H9 (cell line): ENCODE measurements at regions not wholly inside any gene's neighbourhood (a gene's known extent, or its start where the extent isn't known, plus 50 kb on each side); places are given as distances from the start of the nearest gene placed in this dataset.
A peak's percentile ranks its signal among the peaks of the same experiment; 100 is the strongest.

Source experiments
- DNase-seq: peaks from one replicate; pipeline ENCODE4 v3.0.0-alpha.2; 2017
- H2AFZ ChIP-seq: one replicate; pipeline ENCODE4 v1.6.1; 2013; ENCODE audit warnings: mild to moderate bottlenecking, low read length, control low read depth, moderate library complexity
- H2AK5ac ChIP-seq: 2 replicates; pipeline ENCODE4 v1.6.1; 2013; ENCODE audit warnings: low read length, control low read depth, mixed read lengths; ENCODE audit not compliant: insufficient read length
- H2BK120ac ChIP-seq: one replicate; pipeline ENCODE4 v1.6.1; 2013; ENCODE audit warnings: low read depth, mild to moderate bottlenecking, low read length, control low read depth, inconsistent platforms; ENCODE audit not compliant: poor library complexity, severe bottlenecking
- H2BK12ac ChIP-seq: 2 replicates; pipeline ENCODE4 v1.6.1; 2013; ENCODE audit warnings: low read length, control low read depth, mixed read lengths, low read depth; ENCODE audit not compliant: insufficient read length
- H2BK15ac ChIP-seq: 2 replicates; pipeline ENCODE4 v1.6.1; 2013; ENCODE audit warnings: low read depth, low read length, control low read depth
- H2BK20ac ChIP-seq: one replicate; pipeline ENCODE4 v1.6.1; 2013; ENCODE audit warnings: low read depth, mild to moderate bottlenecking, low read length, control low read depth, inconsistent platforms; ENCODE audit not compliant: poor library complexity, severe bottlenecking
- H2BK5ac ChIP-seq: 2 replicates; pipeline ENCODE4 v1.6.1; 2013; ENCODE audit warnings: low read length, control low read depth, mixed read lengths; ENCODE audit not compliant: insufficient read length
- H3K14ac ChIP-seq: 2 replicates; pipeline ENCODE4 v1.6.1; 2013; ENCODE audit warnings: low read length, control low read depth; ENCODE audit not compliant: insufficient read depth
- H3K18ac ChIP-seq: 2 replicates; pipeline ENCODE4 v1.6.1; 2013; ENCODE audit warnings: low read depth, mild to moderate bottlenecking, mixed read lengths, low read length, control low read depth; ENCODE audit not compliant: insufficient read length
- H3K23ac ChIP-seq: 2 replicates; pipeline ENCODE4 v1.6.1; 2013; ENCODE audit warnings: low read length, control low read depth, mixed read lengths, low read depth; ENCODE audit not compliant: insufficient read length
- H3K23me2 ChIP-seq: 2 replicates; pipeline ENCODE4 v1.6.1; 2013; ENCODE audit warnings: low read depth, mild to moderate bottlenecking, mixed read lengths, low read length, control low read depth; ENCODE audit not compliant: insufficient read length, poor library complexity, severe bottlenecking
- H3K27ac ChIP-seq: 2 replicates; pipeline ENCODE4 v1.5.1; 2013; ENCODE audit warnings: low read length, control low read depth, mixed read lengths, low read depth; ENCODE audit not compliant: insufficient read length
- H3K27me3 ChIP-seq: 2 replicates; pipeline ENCODE4 v1.6.1; 2013; ENCODE audit warnings: low read length, control low read depth, inconsistent platforms; ENCODE audit not compliant: insufficient read depth
- H3K4ac ChIP-seq: 2 replicates; pipeline ENCODE4 v1.6.1; 2013; ENCODE audit warnings: low read depth, mild to moderate bottlenecking, control low read depth, inconsistent platforms, low read length, moderate library complexity
- H3K4me1 ChIP-seq: 2 replicates; pipeline ENCODE4 v1.6.1; 2013; ENCODE audit warnings: low read length, control low read depth, inconsistent platforms; ENCODE audit not compliant: insufficient read depth
- H3K4me2 ChIP-seq: 2 replicates; pipeline ENCODE4 v1.6.1; 2013; ENCODE audit warnings: low read length, control low read depth, mixed read lengths; ENCODE audit not compliant: insufficient read length, insufficient read depth
- H3K56ac ChIP-seq: 2 replicates; pipeline ENCODE4 v1.6.1; 2013; ENCODE audit warnings: low read depth, mild to moderate bottlenecking, mixed read lengths, low read length, control low read depth; ENCODE audit not compliant: insufficient read length
- H3K79me1 ChIP-seq: 2 replicates; pipeline ENCODE4 v1.6.1; 2013; ENCODE audit warnings: low read depth, mild to moderate bottlenecking, moderate library complexity, low read length, control low read depth, inconsistent platforms; ENCODE audit not compliant: insufficient read depth, poor library complexity, severe bottlenecking
- H3K79me2 ChIP-seq: 2 replicates; pipeline ENCODE4 v1.6.1; 2013; ENCODE audit warnings: low read length, control low read depth, inconsistent platforms; ENCODE audit not compliant: insufficient read depth
- H3K9ac ChIP-seq: 2 replicates; pipeline ENCODE4 v1.6.1; 2013; ENCODE audit warnings: low read length, control low read depth, mixed read lengths; ENCODE audit not compliant: insufficient read length; ENCODE audit errors: extremely low read depth
- H3K9me3 ChIP-seq: one replicate; pipeline ENCODE4 v1.6.1; 2013; ENCODE audit warnings: low read depth, low read length, inconsistent platforms; ENCODE audit not compliant: control insufficient read depth
- H3T11ph ChIP-seq: one replicate; pipeline ENCODE4 v1.6.1; 2013; ENCODE audit warnings: mild to moderate bottlenecking, low read length, control low read depth, inconsistent platforms
- H4K20me1 ChIP-seq: one replicate; pipeline ENCODE4 v1.6.1; 2013; ENCODE audit not compliant: control insufficient read depth, insufficient read length, insufficient read depth
- H4K5ac ChIP-seq: 2 replicates; pipeline ENCODE4 v1.6.1; 2013; ENCODE audit warnings: low read depth, mild to moderate bottlenecking, mixed read lengths, low read length, control low read depth; ENCODE audit not compliant: insufficient read length
- H4K8ac ChIP-seq: replicated peaks from 2 replicates; pipeline ENCODE4 v1.6.1; 2013; ENCODE audit warnings: low read length, control low read depth, mixed read lengths, low read depth; ENCODE audit not compliant: insufficient read length
- H4K91ac ChIP-seq: 2 replicates; pipeline ENCODE4 v1.6.1; 2013; ENCODE audit warnings: low read depth, mild to moderate bottlenecking, moderate library complexity, mixed read lengths, low read length, control low read depth; ENCODE audit not compliant: insufficient read length
- H3K27ac Mint-ChIP-seq, 3 experiments: 2 replicates in 2 of 3; 3 replicates in 1 of 3; pipeline ENCODE4 v1.8.0; 2020 to 2021; ENCODE audit warnings: mixed read lengths in 3 of 3, mild to moderate bottlenecking in 1 of 3, moderate library complexity in 1 of 3
- H3K27me3 Mint-ChIP-seq: 2 replicates; pipeline ENCODE4 v1.8.0; 2021; ENCODE audit warnings: low read depth, mild to moderate bottlenecking, moderate library complexity, mixed read lengths
- H3K36me3 Mint-ChIP-seq, 3 experiments: 2 replicates in 2 of 3; 3 replicates in 1 of 3; pipeline ENCODE4 v1.8.0; 2020 to 2021; ENCODE audit warnings: low read depth in 3 of 3, mixed read lengths in 3 of 3; ENCODE audit not compliant: insufficient read depth in 1 of 3
- H3K4me1 Mint-ChIP-seq, 2 experiments: 2 replicates each; pipeline ENCODE4 v1.8.0; 2020; ENCODE audit warnings: mixed read lengths in 2 of 2
- H3K4me3 Mint-ChIP-seq, 2 experiments: 2 replicates in 1 of 2; 3 replicates in 1 of 2; pipeline ENCODE4 v1.8.0; 2020 to 2021; ENCODE audit warnings: mild to moderate bottlenecking in 2 of 2, mixed read lengths in 2 of 2, moderate library complexity in 1 of 2
- H3K9me3 Mint-ChIP-seq, 2 experiments: 2 replicates in 1 of 2; 3 replicates in 1 of 2; pipeline ENCODE4 v1.8.0; 2020; ENCODE audit warnings: mild to moderate bottlenecking in 2 of 2, mixed read lengths in 2 of 2, moderate library complexity in 1 of 2
- WGBS: extraction: QIAGEN DNeasy Blood & Tissue Kit; methylation state at CpG from one replicate; pipeline ENCODE4 v1.1.7; 2013; ENCODE audit warnings: missing lambda C conversion rate, low lambda C conversion rate, mixed read lengths; ENCODE audit not compliant: insufficient read length; ENCODE audit errors: extremely low coverage; 5-methylcytosine and 5-hydroxymethylcytosine counted together
- TF ChIP-seq, protein P1 (sequence below): fragments of 200-600 bp; sonication (generic); conservative IDR thresholded peaks from 3 replicates; pipeline ENCODE4 v1.8.0; 2021; ENCODE audit warnings: antibody characterized with exemption, mild to moderate bottlenecking

DNA sequence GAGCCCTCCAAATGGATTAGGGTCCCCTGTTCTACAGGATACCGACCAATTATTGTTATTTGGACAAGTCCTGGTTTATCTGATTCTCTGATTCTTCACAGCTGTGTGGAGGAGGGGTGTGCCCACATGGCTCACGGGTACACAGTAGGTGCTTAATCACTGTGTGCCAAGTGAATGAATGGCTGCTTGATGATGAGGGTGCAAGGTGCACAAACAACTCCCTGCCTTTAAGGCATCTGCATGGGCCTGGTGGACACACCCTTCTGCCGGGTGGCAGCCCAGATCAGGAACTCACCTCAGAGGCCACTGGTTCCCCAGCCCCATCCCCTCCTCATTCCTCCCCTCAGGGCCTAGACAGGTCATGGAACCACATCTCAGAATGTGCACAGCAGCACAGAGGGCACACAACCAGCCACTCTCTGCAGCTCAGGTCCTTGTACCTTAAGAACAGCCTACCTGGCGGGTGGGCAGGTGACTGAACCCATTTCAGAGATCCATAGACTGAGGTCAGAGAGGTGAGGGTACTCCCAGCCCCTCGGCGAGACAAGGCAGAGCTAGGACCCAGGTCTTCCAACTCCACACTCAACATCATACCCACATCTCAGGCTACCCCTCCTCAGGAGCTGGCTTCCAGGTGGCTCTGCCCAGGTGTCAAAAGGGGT, 50.3 kb downstream of the SHANK2 start:
- no peak overlapping the region for H2BK20ac ChIP-seq
- H3K4me1 ChIP-seq, result peaks cover 4% of the 10 kb centered on the region; the same call in 1 of the 2 replicates
- no peak overlapping the region for H2BK15ac ChIP-seq
- H2AK5ac ChIP-seq, result no peak overlapping the region
- peaks cover 2 to 6% (median 4%) of the 10 kb centered on the region in 3 experiments; a peak in 4 of 7 replicates for H3K36me3 Mint-ChIP-seq
- H4K91ac ChIP-seq, result no peak overlapping the region
- H4K8ac ChIP-seq, result no peak overlapping the region
- no peak overlapping the region for H3K4me2 ChIP-seq
- H2BK12ac ChIP-seq, result no peak overlapping the region
- H3K56ac ChIP-seq, result no peak overlapping the region
- H3K79me2 ChIP-seq, result peaks cover 15% of the 10 kb centered on the region; the same call in 1 of the 2 replicates
- H3K4me3 Mint-ChIP-seq, result no peak overlapping the region
- H3K79me1 ChIP-seq, result peaks cover 4% of the 10 kb centered on the region
- peak overlapping the region in 1 of 3 experiments; percentile 68; a peak in 1 of 7 replicates for H3K27ac Mint-ChIP-seq
- no peak overlapping the region for H3K14ac ChIP-seq
- no CpG with 5 or more reads among the region's 6 CpGs for WGBS
- no peak overlapping the region for H3T11ph ChIP-seq
- H4K5ac ChIP-seq, result no peak overlapping the region
- H3K27me3 ChIP-seq, result no peaks in the 10 kb centered on the region
- H3K9ac ChIP-seq, result no peak overlapping the region
- no peak overlapping the region for H2AFZ ChIP-seq
- H4K20me1 ChIP-seq, result peaks cover 3% of the 10 kb centered on the region
- H3K18ac ChIP-seq, result no peak overlapping the region
- no peak for DNase-seq
- H2BK120ac ChIP-seq, result no peak overlapping the region
- TF ChIP-seq, protein P1, sequence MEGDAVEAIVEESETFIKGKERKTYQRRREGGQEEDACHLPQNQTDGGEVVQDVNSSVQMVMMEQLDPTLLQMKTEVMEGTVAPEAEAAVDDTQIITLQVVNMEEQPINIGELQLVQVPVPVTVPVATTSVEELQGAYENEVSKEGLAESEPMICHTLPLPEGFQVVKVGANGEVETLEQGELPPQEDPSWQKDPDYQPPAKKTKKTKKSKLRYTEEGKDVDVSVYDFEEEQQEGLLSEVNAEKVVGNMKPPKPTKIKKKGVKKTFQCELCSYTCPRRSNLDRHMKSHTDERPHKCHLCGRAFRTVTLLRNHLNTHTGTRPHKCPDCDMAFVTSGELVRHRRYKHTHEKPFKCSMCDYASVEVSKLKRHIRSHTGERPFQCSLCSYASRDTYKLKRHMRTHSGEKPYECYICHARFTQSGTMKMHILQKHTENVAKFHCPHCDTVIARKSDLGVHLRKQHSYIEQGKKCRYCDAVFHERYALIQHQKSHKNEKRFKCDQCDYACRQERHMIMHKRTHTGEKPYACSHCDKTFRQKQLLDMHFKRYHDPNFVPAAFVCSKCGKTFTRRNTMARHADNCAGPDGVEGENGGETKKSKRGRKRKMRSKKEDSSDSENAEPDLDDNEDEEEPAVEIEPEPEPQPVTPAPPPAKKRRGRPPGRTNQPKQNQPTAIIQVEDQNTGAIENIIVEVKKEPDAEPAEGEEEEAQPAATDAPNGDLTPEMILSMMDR, result no peak
- no peak overlapping the region for H3K4ac ChIP-seq
- no peak overlapping the region for H3K23ac ChIP-seq
- no peaks in the 10 kb centered on the region for H3K9me3 Mint-ChIP-seq
- no peak overlapping the region for H3K27ac ChIP-seq
- peaks cover 17 to 22% of the 10 kb centered on the region in 2 experiments for H3K4me1 Mint-ChIP-seq
- no peaks in the 10 kb centered on the region for H3K9me3 ChIP-seq
- no peak overlapping the region for H2BK5ac ChIP-seq
- H3K27me3 Mint-ChIP-seq, result no peaks in the 10 kb centered on the region
- H3K23me2 ChIP-seq, result no peaks in the 10 kb centered on the region
